ENCODE measurements at regions not wholly inside any gene's neighbourhood (a gene's known extent, or its start where the extent isn't known, plus 50 kb on each side); places are given as distances from the start of the nearest gene placed in this dataset.
"Not testable (repeated sequence)": the region's sequence is repeated elsewhere in the genome, so short reads cannot be mapped to it uniquely, and the experiment has no call there.

DNA sequence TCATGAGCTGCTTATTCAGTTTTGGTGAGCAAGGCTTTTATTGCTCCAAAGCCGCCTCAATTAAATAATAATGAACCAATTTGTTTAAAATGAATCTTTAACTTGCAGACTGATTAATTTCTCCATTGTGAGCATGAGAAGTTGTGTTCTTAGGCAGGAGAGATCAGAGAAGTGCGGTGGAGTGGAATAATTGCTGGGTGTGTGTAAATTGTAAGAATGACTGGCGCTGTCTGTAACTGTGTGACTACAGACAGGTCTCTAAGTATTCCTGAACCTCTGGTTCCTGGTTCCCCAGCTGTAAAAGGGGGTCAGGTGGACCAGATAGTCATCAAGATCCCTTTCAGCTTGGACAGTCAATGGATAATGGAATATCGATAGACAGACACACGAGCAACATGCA is 98.0 kb upstream of the EFEMP1 start:
- DNase-seq (ENCODE audit: low read depth) = no peak

DNA sequence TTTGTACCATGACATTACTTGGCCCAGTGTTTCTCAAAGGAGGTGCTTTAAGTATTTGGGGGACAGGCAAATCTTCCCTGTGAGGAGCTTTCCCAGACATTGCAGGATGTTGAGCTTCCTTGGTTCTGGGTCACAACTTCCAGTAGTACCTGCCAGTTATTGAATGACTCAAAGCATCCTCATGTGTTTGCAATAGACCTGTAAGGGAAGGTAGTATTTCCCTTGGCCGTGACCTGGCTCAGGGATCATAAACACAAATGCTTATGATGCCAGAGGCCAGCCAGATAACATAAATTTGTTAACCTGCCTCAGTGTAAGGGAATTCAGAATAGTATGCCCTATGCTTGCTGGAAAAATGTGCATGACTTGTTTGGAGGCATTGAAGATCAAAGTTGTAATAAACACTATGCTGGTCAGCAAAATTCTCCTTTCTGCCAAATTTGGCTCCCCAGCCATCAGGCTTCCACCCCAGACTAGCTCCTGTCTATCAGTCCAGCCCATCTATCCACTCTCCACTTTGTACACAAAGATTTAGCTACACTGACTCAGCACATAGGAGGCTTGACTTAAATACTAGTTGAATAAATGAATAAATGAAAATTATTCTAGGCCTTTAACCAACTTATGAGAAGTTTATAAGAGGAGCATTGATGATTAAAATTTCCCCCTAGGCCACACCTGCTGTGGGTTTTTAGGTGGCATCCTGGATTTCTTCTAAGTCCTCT is 102.0 kb upstream of the EFEMP1 start:
- no peak for DNase-seq (ENCODE audit: low read depth)

DNA sequence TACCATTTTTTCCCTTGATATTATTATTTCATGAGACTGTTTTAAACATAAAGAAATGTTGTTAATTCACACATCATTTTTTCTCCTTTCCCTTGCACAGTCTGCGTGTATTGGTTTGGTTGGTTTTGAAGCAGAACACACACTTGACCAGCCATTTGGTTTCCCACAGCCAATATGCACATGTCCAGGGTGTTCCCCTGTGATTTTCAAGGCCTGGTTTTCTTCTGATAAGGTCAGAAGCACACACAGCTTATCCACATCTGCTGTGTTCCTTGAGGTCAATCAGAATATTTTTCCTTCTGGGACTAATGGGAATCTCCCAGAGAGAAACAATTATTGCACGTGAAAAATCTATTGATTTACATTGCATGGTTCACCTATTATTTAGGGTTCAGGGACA is 103.2 kb upstream of the EFEMP1 start:
- no peak for DNase-seq (ENCODE audit: low read depth)

GRCh38 chr2:56030062-56030461 is 106.5 kb upstream of the EFEMP1 start:
- DNase-seq (ENCODE audit: low read depth) = no peak

- no peak for DNase-seq (ENCODE audit: low read depth)
Measured at GRCh38 chr2:56030901-56031300, 107.3 kb upstream of the EFEMP1 start.

DNA sequence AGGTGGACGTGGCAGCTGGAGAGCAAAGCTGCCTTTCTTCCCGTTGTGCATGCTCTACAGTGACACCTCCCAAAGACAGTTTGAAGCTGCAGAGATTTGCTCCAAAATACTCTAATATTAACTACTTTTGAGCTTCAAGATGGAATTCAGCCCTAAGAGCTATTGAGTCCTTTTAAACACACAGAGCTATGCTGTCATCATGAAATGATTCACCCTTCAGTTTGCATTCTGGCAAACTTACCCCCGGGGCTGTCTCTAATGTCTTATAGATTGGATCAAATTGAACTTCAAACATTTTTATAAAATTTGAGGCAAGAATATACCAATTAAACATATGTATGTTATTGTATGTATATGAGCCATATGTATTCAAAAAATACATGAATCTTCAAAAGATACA is 110.7 kb upstream of the EFEMP1 start:
- DNase-seq (ENCODE audit: low read depth) = no peak

- DNase-seq (ENCODE audit: low read depth) = no peak
Measured at GRCh38 chr2:56040189-56040588, 116.6 kb upstream of the EFEMP1 start.

- DNase-seq (ENCODE audit: low read depth) = no peak
Measured at GRCh38 chr2:56040834-56041233, 117.3 kb upstream of the EFEMP1 start.

- no peak for DNase-seq (ENCODE audit: low read depth)
Measured at GRCh38 chr2:56047136-56047535, 123.6 kb upstream of the EFEMP1 start.

DNA sequence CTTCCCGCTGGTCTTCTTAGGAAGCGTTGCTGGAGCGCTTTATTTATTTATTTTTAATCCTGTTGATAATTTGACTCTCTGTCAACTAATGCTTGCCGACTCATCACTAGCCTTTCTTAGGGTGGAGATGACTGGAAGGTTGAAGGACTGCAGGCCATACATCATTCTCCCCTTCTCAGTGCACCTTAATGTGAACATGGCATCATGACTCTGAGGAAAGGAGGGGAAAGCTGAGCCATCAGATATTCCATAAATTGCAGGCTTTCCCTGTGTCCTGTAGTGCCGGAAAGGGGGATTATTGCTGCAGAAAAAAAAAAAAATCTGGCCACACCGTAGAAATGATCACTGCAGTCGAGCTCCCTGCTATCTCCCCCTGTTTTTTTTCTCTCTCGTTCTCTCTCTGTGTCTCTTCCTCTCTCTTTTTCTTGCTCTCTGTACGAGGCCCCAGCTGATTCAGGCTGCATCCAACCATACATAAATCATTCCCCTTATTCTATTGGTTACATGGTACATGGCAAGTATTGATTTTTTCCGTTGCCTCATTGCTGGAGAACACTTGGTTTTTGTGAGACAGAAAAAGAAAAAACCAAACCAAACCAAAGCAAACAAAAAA is 125.8 kb upstream of the EFEMP1 start:
- no peak for DNase-seq (ENCODE audit: low read depth)

- DNase-seq (ENCODE audit: low read depth) = no peak
Measured at GRCh38 chr2:56053679-56054078, 130.1 kb upstream of the EFEMP1 start.

GRCh38 chr2:56055405-56055804 is 128.4 kb upstream of the CCDC85A start:
- DNase-seq (ENCODE audit: low read depth) = no peak

DNA sequence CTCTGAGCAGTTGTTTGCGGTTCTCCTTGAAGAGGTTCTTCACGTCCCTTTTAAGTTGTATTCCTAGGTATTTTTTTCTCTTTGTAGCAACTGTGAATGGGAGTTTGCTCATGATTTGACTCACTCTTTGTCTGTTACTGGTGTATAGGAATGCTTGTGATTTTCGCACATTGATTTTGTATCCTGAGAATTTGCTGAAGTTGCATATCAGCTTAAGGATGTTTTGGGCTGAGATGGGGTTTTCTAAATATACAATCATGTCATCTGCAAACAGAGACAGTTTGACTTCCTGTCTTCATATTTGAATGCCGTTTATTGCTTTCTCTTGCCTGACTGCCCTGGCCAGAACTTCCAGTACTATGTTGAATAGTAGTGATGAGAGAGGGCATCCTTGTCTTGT is 122.5 kb upstream of the CCDC85A start:
- DNase-seq (ENCODE audit: low read depth) = not testable (repeated sequence)

GRCh38 chr2:56068746-56069145 is 115.0 kb upstream of the CCDC85A start:
- no peak for DNase-seq (ENCODE audit: low read depth)

- DNase-seq (ENCODE audit: low read depth) = no peak
Measured at GRCh38 chr2:56077359-56077915, 106.4 kb upstream of the CCDC85A start.

DNA sequence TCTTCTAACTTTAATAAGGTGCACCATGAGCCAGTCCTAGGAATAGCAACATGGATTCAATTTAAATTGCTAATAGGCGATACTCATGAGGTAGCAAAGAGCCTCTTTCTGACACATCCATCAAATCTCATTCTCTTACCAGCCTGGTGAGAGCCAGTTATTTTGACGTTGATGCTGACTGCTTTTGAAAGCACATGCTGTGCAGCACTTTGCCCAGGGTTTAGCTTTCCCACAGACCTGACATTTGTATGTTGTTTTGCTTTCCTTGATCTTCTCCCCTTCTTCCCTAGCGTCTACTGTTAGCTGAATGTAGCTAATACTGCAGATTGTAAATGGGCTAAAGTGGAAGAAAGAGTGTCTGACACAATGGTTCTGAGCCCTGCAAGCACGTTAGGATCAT is 101.1 kb upstream of the CCDC85A start:
- DNase-seq (ENCODE audit: low read depth) = no peak

DNA sequence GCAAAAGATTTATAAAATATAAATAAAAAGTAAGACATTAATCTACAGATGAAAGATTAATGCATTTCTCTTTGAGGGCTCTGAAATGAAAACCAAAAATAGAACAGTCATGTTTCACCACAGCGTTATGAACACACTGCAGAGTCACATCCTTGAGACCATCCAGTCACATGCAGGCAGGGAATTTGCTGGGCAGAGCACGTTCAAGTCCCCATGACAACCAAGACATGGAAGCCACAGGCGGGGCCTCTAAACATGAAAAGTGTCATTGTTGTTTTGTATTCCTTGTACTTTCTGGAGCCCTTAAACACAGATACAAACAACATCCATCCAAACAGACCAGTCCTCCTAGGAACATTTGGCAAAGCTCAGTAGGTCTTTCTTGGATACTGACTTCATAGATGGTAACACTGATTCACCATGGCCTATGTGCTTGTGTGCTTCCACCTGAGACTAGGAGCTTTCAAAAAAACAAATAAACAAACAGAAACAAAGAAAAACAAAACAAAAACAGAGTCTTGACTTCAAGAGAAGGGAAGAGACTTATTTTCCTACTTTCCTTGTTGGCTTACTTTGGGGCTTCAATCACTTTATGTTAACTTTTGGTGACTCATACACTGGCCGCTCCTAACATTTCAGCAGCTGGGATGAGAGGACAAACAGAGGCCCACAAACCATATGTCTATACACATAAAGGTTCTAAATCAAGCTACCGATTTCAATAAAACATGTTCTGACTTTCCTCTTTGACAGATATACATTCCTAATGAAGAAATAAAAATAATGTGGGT is 99.5 kb upstream of the CCDC85A start:
- no peak for DNase-seq (ENCODE audit: low read depth)

DNA sequence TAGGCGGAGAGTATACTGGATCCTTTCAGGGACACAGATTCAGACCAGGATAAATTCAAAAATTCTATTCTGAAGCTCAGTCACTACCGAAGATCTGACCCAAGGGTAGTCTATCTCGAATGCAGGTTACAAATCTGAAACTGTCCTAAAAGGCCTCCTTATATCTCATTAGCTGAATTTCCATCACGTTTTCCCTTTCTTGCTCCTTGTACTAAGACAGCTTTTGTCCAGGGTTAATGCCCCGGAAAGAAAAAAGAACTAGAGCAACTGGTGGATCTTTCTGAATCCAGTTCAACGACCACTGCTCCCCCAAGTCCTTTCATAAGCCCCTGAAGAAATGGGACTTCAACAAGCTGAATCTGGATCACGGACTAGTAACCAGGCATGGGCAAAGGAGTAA is 97.5 kb upstream of the CCDC85A start:
- no peak for DNase-seq (ENCODE audit: low read depth)

- peak; percentile 19 for DNase-seq (ENCODE audit: low read depth)
Measured at GRCh38 chr2:56088411-56088810, 95.4 kb upstream of the CCDC85A start.

- no peak for DNase-seq (ENCODE audit: low read depth)
Measured at GRCh38 chr2:56089931-56090330, 93.9 kb upstream of the CCDC85A start.

DNA sequence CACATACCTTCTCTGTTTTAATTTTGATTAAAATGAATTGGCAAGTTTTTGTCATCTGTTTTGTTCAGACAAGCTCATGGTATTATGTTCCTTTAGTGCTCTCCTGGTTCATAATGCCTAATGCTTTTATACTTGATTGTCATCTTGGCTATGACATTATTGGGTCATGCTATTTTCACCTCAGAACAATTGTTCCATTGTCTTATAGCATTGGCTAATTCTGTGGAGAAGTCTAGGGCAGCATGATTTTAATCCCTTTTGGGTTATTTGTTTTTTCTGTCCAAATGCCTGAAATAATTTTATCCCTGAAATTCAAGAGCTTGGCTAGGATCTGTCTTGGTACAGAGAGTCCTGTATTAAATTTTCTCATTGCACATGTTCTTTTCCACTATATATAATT is 83.8 kb upstream of the CCDC85A start:
- DNase-seq (ENCODE audit: low read depth) = no peak

GRCh38 chr2:56100791-56101312 is 82.9 kb upstream of the CCDC85A start:
- no peak for DNase-seq (ENCODE audit: low read depth)

DNA sequence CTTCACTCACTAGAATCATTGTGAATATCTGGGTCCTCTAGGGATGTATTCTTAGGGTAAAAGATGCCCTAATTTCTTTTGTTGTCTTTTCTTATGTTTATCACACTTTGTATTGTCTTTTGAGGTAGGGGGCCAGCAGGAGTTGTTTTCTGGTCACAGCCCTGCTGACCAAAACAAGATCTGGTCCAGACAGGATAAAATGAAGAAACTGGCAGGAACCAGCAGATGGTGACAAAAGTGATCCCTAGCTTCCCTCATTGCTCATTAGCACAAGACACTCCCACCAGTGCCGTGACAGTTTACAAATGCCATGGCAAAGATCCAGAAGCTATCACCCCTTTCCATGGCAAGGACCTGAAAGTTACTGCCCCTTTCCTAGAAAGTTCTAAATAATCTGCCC is 81.7 kb upstream of the CCDC85A start:
- no peak for DNase-seq (ENCODE audit: low read depth)
